BJ (cell line): ENCODE measurements at regions not wholly inside any gene's neighbourhood (a gene's known extent, or its start where the extent isn't known, plus 50 kb on each side); places are given as distances from the start of the nearest gene placed in this dataset.

Source experiments
- CTCF ChIA-PET: fragments of 350-600 bp; formaldehyde crosslinking; extraction: SDS; loops from one replicate; lab custom pipeline; 2021; ENCODE audit warnings: antibody characterized with exemption, inconsistent platforms; lab: Yijun Ruan, JAX
- POLR2A ChIA-PET: fragments of 300-600 bp; sonication (Branson Sonifier 250); formaldehyde crosslinking; extraction: SDS; loops from one replicate; lab custom pipeline; 2021; ENCODE audit warnings: antibody characterized with exemption; lab: Charles Lee
- DNase-seq: peaks from one replicate; pipeline ENCODE4 v3.0.0-alpha.2; 2011; ENCODE audit warnings: low read depth
- H3K27me3 ChIP-seq: 2 replicates; pipeline ENCODE4 v1.6.0; 2011; ENCODE audit warnings: low read length; ENCODE audit not compliant: control insufficient read depth, insufficient read depth
- H3K36me3 ChIP-seq: 2 replicates; pipeline ENCODE4 v1.5.1; 2011; ENCODE audit warnings: low read length; ENCODE audit not compliant: control insufficient read depth, insufficient read depth
- H3K4me3 ChIP-seq: 2 replicates; pipeline ENCODE4 v1.5.1; 2011; ENCODE audit warnings: low read depth, mild to moderate bottlenecking, control low read depth, low read length
- CTCF ChIP-seq: IDR thresholded peaks from 2 replicates; pipeline ENCODE4 v1.5.1; 2011; ENCODE audit warnings: low read depth, mild to moderate bottlenecking, control low read depth, inconsistent platforms, low read length, moderate library complexity; ENCODE audit not compliant: insufficient read depth

- POLR2A ChIA-PET = interaction anchor here (0.6 kb wide), 1 partner anchor 63 kb away, joined by 15 read pairs; no protein-coding TSS in a partner anchor
- CTCF ChIA-PET = interaction anchor here (0.9 kb wide), 1 partner anchor 17 kb away, joined by 3 read pairs; no protein-coding TSS in a partner anchor
- TF ChIP-seq CTCF = no peak
These were observed 56.5 kb upstream of the SIRPA start for GRCh38 chr20:1838556-1839279.

GRCh38 chr20:1835186-1836035 is 59.8 kb upstream of the SIRPA start:
- ChIA-PET POLR2A (no interaction called here), CTCF (interaction anchor here (0.6 to 1.8 kb wide), 2 partner anchors 14 to 346 kb away, joined by 3 to 7 read pairs; no protein-coding TSS in a partner anchor)
- no peaks in the 10 kb centered on the region for H3K36me3 ChIP-seq
- no peak for DNase-seq
- H3K4me3 ChIP-seq = no peak overlapping the region
- no peaks in the 10 kb centered on the region for H3K27me3 ChIP-seq
- no peak for TF ChIP-seq CTCF

More at GRCh38 chr20:1838556-1839279, 56.5 kb upstream of the SIRPA start:
- Histone ChIP-seq H3K27me3 (no peaks in the 10 kb centered on the region), H3K4me3 (no peak overlapping the region), H3K36me3 (no peaks in the 10 kb centered on the region)
- DNase-seq = no peak

- Histone ChIP-seq H3K4me3 (no peak overlapping the region), H3K36me3 (no peaks in the 10 kb centered on the region), H3K27me3 (no peaks in the 10 kb centered on the region)
- no peak for DNase-seq
- TF ChIP-seq CTCF = no peak
- ChIA-PET CTCF (interaction anchor here (1.3 to 1.8 kb wide), 2 partner anchors 13 kb away, joined by 3 to 7 read pairs; no protein-coding TSS in a partner anchor), POLR2A (no interaction called here)
These were observed 61.2 kb upstream of the SIRPA start for GRCh38 chr20:1833728-1834726.

- ChIA-PET POLR2A (no interaction called here), CTCF (interaction anchor here (1.3 kb wide), 1 partner anchor 12 kb away, joined by 3 read pairs; no protein-coding TSS in a partner anchor)
- TF ChIP-seq CTCF = no peak
- no peaks in the 10 kb centered on the region for H3K27me3 ChIP-seq
- DNase-seq = no peak
- no peak overlapping the region for H3K4me3 ChIP-seq
- no peaks in the 10 kb centered on the region for H3K36me3 ChIP-seq
These were observed 62.0 kb upstream of the SIRPA start for GRCh38 chr20:1833216-1833615.
